ENCODE measurements at regions not wholly inside any gene's neighbourhood (a gene's known extent, or its start where the extent isn't known, plus 50 kb on each side); places are given as distances from the start of the nearest gene placed in this dataset.

GRCh38 chr12:65657635-65658034 lies 166.6 kb upstream of the HMGA2 start:
- TF ChIP-seq CTCF (IDR thresholded peaks at IDR 0.05; ENCODE audit: extremely low read depth in 1 of 2, insufficient read depth in 1 of 2, low read depth in 1 of 2, low read length in 2 of 2), result no peak
- TF ChIP-seq MAX (IDR thresholded peaks at IDR 0.05; ENCODE audit: insufficient read depth, insufficient read length), result no peak
- TF ChIP-seq POLR2A (IDR thresholded peaks at IDR 0.05; ENCODE audit: low read depth, low read length), result no peak
- TF ChIP-seq EZH2 (IDR thresholded peaks at IDR 0.05; ENCODE audit: borderline replicate concordance, low read depth, low read length, severe bottlenecking), result no peak
- no peak for TF ChIP-seq POLR2AphosphoS5 (IDR thresholded peaks at IDR 0.05; ENCODE audit: insufficient read depth, low read depth, low read length)
- TF ChIP-seq MYC (IDR thresholded peaks at IDR 0.05; ENCODE audit: low read depth, low read length), result no peak
- TF ChIP-seq JUN (IDR thresholded peaks at IDR 0.05; ENCODE audit: borderline replicate concordance, insufficient read depth, insufficient read length, low read depth), result no peak
- no peak for TF ChIP-seq GATA2 (IDR thresholded peaks at IDR 0.05; ENCODE audit: insufficient read depth, insufficient read length, low read depth, low read length)
- TF ChIP-seq FOS (IDR thresholded peaks at IDR 0.05; ENCODE audit: borderline replicate concordance, insufficient read depth, low read length), result no peak
